ENCODE measurements at regions not wholly inside any gene's neighbourhood (a gene's known extent, or its start where the extent isn't known, plus 50 kb on each side); places are given as distances from the start of the nearest gene placed in this dataset.

GRCh38 chr9:89794918-89795317 is 190.1 kb downstream of the GADD45G start:
- TF ChIP-seq, protein P1, sequence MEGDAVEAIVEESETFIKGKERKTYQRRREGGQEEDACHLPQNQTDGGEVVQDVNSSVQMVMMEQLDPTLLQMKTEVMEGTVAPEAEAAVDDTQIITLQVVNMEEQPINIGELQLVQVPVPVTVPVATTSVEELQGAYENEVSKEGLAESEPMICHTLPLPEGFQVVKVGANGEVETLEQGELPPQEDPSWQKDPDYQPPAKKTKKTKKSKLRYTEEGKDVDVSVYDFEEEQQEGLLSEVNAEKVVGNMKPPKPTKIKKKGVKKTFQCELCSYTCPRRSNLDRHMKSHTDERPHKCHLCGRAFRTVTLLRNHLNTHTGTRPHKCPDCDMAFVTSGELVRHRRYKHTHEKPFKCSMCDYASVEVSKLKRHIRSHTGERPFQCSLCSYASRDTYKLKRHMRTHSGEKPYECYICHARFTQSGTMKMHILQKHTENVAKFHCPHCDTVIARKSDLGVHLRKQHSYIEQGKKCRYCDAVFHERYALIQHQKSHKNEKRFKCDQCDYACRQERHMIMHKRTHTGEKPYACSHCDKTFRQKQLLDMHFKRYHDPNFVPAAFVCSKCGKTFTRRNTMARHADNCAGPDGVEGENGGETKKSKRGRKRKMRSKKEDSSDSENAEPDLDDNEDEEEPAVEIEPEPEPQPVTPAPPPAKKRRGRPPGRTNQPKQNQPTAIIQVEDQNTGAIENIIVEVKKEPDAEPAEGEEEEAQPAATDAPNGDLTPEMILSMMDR (IDR thresholded peaks at IDR 0.05; ENCODE audit: low read depth, low read length, missing control alignments): no peak
- DNase-seq: no peak
- in situ Hi-C loops (cut with HindIII; ENCODE audit: low pct_ligation_motif_present, low sequenced_read_pairs): no loop called here
- Histone ChIP-seq H3K27me3 (replicated peaks) (no peaks in the 10 kb centered on the region), H3K27ac (no peak overlapping the region), H3K36me3 (replicated peaks) (no peaks in the 10 kb centered on the region), H3K4me3 (ENCODE audit: low read depth, low read length) (no peak overlapping the region)

DNA sequence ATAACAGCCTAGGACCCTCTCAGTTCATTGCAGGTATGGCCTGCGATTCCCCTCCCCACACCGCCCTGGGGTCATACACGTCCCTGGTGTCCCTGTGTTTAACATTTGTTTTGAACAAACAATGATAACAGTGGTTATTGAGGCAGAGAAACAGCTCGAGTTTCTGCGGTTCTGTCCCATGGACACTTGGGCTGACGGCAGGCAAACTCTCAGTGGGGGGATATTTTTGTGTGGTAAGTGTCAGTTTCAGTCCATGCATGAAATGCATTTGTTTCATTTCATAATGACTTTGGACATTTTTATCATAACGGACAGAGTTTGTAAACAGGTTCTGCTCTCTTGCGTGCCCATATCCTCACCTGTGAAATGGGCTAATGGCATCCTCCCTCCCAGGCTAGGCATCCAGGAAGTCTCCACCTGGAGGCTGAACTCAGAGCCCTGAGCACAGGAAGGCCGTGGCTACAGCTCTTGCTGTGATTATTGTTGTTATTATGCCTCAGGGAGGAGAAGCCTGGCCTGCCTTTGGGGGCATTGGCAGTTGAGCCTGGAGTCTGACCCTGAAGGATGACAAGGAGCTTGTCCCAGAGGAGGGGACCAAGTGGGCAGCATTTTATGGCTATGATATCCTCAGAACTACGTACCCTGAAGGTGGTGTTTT is 190.9 kb downstream of the GADD45G start:
- TF ChIP-seq, protein P1 (IDR thresholded peaks at IDR 0.05; ENCODE audit: low read depth, low read length, missing control alignments): no peak
- Histone ChIP-seq H3K36me3 (replicated peaks) (no peaks in the 10 kb centered on the region), H3K4me3 (ENCODE audit: low read depth, low read length) (no peak overlapping the region), H3K27me3 (replicated peaks) (no peaks in the 10 kb centered on the region), H3K27ac (no peak overlapping the region)
- in situ Hi-C loops (cut with HindIII; ENCODE audit: low pct_ligation_motif_present, low sequenced_read_pairs): no loop called here
- DNase-seq: no peak

DNA sequence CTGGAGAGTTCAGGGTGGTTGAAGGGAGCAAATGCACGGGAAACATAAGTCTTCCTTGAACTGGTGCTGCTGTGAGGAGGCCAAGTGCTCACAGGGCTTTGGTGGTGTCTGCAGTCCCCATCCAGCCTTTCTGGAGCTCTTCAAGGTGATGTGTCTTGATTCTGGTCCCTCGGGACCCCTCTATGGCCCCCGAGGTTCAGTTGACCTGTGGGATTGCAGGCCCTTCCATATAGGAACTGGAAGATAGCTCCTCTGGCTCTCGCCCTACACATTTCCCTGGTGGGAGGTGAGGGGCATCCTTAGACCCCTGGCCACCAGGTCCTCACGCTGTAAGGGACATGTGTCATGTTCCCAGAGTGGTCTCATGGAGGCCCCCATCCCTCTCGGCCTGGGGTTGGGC is 191.8 kb downstream of the GADD45G start:
- H3K27me3 ChIP-seq (replicated peaks): no peaks in the 10 kb centered on the region
- H3K36me3 ChIP-seq (replicated peaks): no peaks in the 10 kb centered on the region
- DNase-seq: no peak
- no peak overlapping the region for H3K4me3 ChIP-seq (ENCODE audit: low read depth, low read length)
- TF ChIP-seq, protein P1 (IDR thresholded peaks at IDR 0.05; ENCODE audit: low read depth, low read length, missing control alignments): no peak
- in situ Hi-C loops (cut with HindIII; ENCODE audit: low pct_ligation_motif_present, low sequenced_read_pairs): no loop called here
- H3K27ac ChIP-seq: no peak overlapping the region

- TF ChIP-seq, protein P1 (IDR thresholded peaks at IDR 0.05; ENCODE audit: low read depth, low read length, missing control alignments): no peak
- Histone ChIP-seq H3K36me3 (replicated peaks) (no peaks in the 10 kb centered on the region), H3K4me3 (ENCODE audit: low read depth, low read length) (no peak overlapping the region), H3K27ac (no peak overlapping the region), H3K27me3 (replicated peaks) (no peaks in the 10 kb centered on the region)
- in situ Hi-C loops (cut with HindIII; ENCODE audit: low pct_ligation_motif_present, low sequenced_read_pairs): no loop called here
- no peak for DNase-seq
These were observed 192.4 kb downstream of the GADD45G start for GRCh38 chr9:89797255-89797654.

- H3K4me3 ChIP-seq (ENCODE audit: low read depth, low read length): no peak overlapping the region
- H3K27ac ChIP-seq: no peak overlapping the region
- no peaks in the 10 kb centered on the region for H3K27me3 ChIP-seq (replicated peaks)
- in situ Hi-C loops (cut with HindIII; ENCODE audit: low pct_ligation_motif_present, low sequenced_read_pairs): no loop called here
- H3K36me3 ChIP-seq (replicated peaks): no peaks in the 10 kb centered on the region
- DNase-seq: no peak
- TF ChIP-seq, protein P1 (IDR thresholded peaks at IDR 0.05; ENCODE audit: low read depth, low read length, missing control alignments): no peak
These were observed 193.2 kb downstream of the GADD45G start for GRCh38 chr9:89797937-89798455.

Measured in brain microvascular endothelial cell (primary cell).